ENCODE measurements at regions not wholly inside any gene's neighbourhood (a gene's known extent, or its start where the extent isn't known, plus 50 kb on each side); places are given as distances from the start of the nearest gene placed in this dataset.

DNA sequence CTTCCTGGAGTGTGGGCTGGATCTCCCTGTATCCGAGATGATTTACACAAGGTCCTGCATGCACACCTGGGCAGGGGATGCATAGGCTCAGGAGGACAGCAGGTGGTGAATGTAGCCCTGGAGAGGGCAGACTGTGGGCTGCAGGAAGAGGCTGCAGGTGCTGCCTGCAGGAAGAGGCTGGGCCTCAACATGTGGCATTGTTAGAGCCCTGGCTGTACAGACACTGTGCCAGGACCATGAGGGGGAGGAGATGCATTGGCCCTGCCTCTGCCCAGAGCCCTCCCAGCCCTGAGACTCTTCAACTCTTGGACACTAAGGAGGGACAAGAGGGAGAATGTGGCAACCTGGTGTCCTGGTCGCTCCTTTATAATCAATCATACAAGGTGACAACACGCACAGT, 392.8 kb downstream of the TNS1 start:
- H4K20me1 ChIP-seq (ENCODE audit: control insufficient read depth, insufficient read depth, low read length, poor library complexity, severe bottlenecking), result no peaks in the 10 kb centered on the region
- Mint-ChIP-seq H3K9me3 (ENCODE audit: insufficient read depth) (no peaks in the 10 kb centered on the region), H3K4me3 (no peak overlapping the region), H3K27ac (no peak overlapping the region), H3K4me1 (peaks cover 15% of the 10 kb centered on the region), H3K27me3 (peaks cover 7% of the 10 kb centered on the region)
- no peak for TF ChIP-seq EZH2 (IDR thresholded peaks at IDR 0.05; ENCODE audit: borderline replicate concordance, insufficient read depth, low read depth, low read length, poor library complexity, severe bottlenecking)
- TF ChIP-seq, protein P1, sequence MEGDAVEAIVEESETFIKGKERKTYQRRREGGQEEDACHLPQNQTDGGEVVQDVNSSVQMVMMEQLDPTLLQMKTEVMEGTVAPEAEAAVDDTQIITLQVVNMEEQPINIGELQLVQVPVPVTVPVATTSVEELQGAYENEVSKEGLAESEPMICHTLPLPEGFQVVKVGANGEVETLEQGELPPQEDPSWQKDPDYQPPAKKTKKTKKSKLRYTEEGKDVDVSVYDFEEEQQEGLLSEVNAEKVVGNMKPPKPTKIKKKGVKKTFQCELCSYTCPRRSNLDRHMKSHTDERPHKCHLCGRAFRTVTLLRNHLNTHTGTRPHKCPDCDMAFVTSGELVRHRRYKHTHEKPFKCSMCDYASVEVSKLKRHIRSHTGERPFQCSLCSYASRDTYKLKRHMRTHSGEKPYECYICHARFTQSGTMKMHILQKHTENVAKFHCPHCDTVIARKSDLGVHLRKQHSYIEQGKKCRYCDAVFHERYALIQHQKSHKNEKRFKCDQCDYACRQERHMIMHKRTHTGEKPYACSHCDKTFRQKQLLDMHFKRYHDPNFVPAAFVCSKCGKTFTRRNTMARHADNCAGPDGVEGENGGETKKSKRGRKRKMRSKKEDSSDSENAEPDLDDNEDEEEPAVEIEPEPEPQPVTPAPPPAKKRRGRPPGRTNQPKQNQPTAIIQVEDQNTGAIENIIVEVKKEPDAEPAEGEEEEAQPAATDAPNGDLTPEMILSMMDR (IDR thresholded peaks at IDR 0.05), result no peak
- H3K27me3 ChIP-seq (replicated peaks in 1 of 4; ENCODE audit: control extremely low read depth in 1 of 4, control insufficient read depth in 3 of 4, insufficient read depth in 4 of 4, low read length in 3 of 4), result peaks cover 0 to 3% (median 0%) of the 10 kb centered on the region in 4 experiments
- intact Hi-C loops (cut with micrococcal nuclease), result no loop called here
- H3K4me3 ChIP-seq (ENCODE audit: control extremely low read depth in 1 of 5, extremely low read depth in 1 of 5, insufficient read depth in 1 of 5, low read depth in 2 of 5, low read length in 4 of 5), result no peak overlapping the region
- H3K9me3 ChIP-seq (ENCODE audit: control extremely low read depth in 1 of 3, control insufficient read depth in 2 of 3, insufficient read depth in 1 of 3, low read length in 2 of 3), result no peaks in the 10 kb centered on the region
- no peak overlapping the region for H3K9ac ChIP-seq (ENCODE audit: low read length)
- H3K27ac ChIP-seq (ENCODE audit: low read length in 2 of 2), result no peak overlapping the region
- H3K4me2 ChIP-seq (replicated peaks; ENCODE audit: low read depth, low read length, poor library complexity, severe bottlenecking), result no peak overlapping the region
- POLR2A ChIA-PET, result no interaction called here
- H3K4me1 ChIP-seq (ENCODE audit: control insufficient read depth in 2 of 2, insufficient read depth in 2 of 2, low read length in 2 of 2), result peaks cover 0 to 8% of the 10 kb centered on the region in 2 donors
- H3K36me3 ChIP-seq (replicated peaks in 1 of 2; ENCODE audit: control extremely low read depth in 1 of 2, control insufficient read depth in 1 of 2, extremely low read depth in 1 of 2, insufficient read depth in 2 of 2, low read length in 1 of 2), result no peaks in the 10 kb centered on the region
- CTCF ChIA-PET, result no interaction called here
- 88% methylated on average over 3 of the region's 3 CpGs for WGBS (ENCODE audit: insufficient coverage)
- H3K79me2 ChIP-seq (ENCODE audit: control insufficient read depth, insufficient read depth, low read length), result no peaks in the 10 kb centered on the region
- ATAC-seq (ENCODE audit: low read depth), result no peak
- H2AFZ ChIP-seq (ENCODE audit: insufficient read depth, low read depth, low read length, poor library complexity, severe bottlenecking), result no peak overlapping the region
- DNase-seq, result no peak

DNA sequence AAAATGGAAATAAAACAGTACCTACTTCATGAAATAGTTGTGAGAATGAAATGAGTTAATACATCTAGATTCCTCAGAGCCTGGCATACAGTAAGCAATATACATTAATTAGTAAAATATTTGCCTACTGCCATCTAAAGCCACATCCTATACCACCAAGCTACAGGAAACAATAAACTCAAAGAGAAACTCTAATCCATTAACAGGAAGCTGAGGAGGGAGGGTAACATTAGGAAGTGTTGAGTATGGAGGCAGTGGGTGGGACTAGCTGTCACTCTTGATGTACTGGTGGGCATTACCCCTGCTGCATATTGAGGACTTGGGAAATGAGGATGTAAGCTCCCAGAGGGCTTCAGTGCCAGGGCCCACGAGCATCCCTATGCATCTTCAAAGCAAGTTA, 396.5 kb downstream of the TNS1 start:
- intact Hi-C loops (cut with micrococcal nuclease), result no loop called here
- Histone ChIP-seq H3K79me2 (ENCODE audit: control insufficient read depth, insufficient read depth, low read length) (no peaks in the 10 kb centered on the region), H3K27ac (ENCODE audit: low read length in 2 of 2) (no peak overlapping the region), H3K27me3 (replicated peaks in 1 of 4; ENCODE audit: control extremely low read depth in 1 of 4, control insufficient read depth in 3 of 4, insufficient read depth in 4 of 4, low read length in 3 of 4) (no peaks in the 10 kb centered on the region), H3K4me2 (replicated peaks; ENCODE audit: low read depth, low read length, poor library complexity, severe bottlenecking) (no peak overlapping the region), H3K4me1 (ENCODE audit: control insufficient read depth in 2 of 2, insufficient read depth in 2 of 2, low read length in 2 of 2) (peaks cover 0 to 8% of the 10 kb centered on the region in 2 donors), H4K20me1 (ENCODE audit: control insufficient read depth, insufficient read depth, low read length, poor library complexity, severe bottlenecking) (no peaks in the 10 kb centered on the region), H3K36me3 (replicated peaks in 1 of 2; ENCODE audit: control extremely low read depth in 1 of 2, control insufficient read depth in 1 of 2, extremely low read depth in 1 of 2, insufficient read depth in 2 of 2, low read length in 1 of 2) (no peaks in the 10 kb centered on the region), H3K4me3 (ENCODE audit: control extremely low read depth in 1 of 5, extremely low read depth in 1 of 5, insufficient read depth in 1 of 5, low read depth in 2 of 5, low read length in 4 of 5) (no peak overlapping the region), H3K9me3 (ENCODE audit: control extremely low read depth in 1 of 3, control insufficient read depth in 2 of 3, insufficient read depth in 1 of 3, low read length in 2 of 3) (no peaks in the 10 kb centered on the region), H3K9ac (ENCODE audit: low read length) (no peak overlapping the region), H2AFZ (ENCODE audit: insufficient read depth, low read depth, low read length, poor library complexity, severe bottlenecking) (no peak overlapping the region)
- no peak overlapping the region for H3K4me3 Mint-ChIP-seq
- POLR2A ChIA-PET, result no interaction called here
- ATAC-seq (ENCODE audit: low read depth) (no peak), DNase-seq (no peak)
- peaks cover 11% of the 10 kb centered on the region for H3K4me1 Mint-ChIP-seq
- WGBS (ENCODE audit: insufficient coverage), result 25% methylated on average over 1 of the region's 1 CpG
- no peak overlapping the region for H3K27ac Mint-ChIP-seq
- CTCF ChIA-PET, result no interaction called here
- no peaks in the 10 kb centered on the region for H3K9me3 Mint-ChIP-seq (ENCODE audit: insufficient read depth)
- TF ChIP-seq, protein P1 (IDR thresholded peaks at IDR 0.05), result no peak
- no peak for TF ChIP-seq EZH2 (IDR thresholded peaks at IDR 0.05; ENCODE audit: borderline replicate concordance, insufficient read depth, low read depth, low read length, poor library complexity, severe bottlenecking)
- H3K27me3 Mint-ChIP-seq, result peaks cover 9% of the 10 kb centered on the region
